T-cell (primary cell): ENCODE measurements at regions not wholly inside any gene's neighbourhood (a gene's known extent, or its start where the extent isn't known, plus 50 kb on each side); places are given as distances from the start of the nearest gene placed in this dataset.

Experiments
- ATAC-seq, 4 experiments: fragments of 200-7000 bp in 3 of 4; fragments of 150-1000 bp in 1 of 4; cut with Tn5 transposase; replicated peaks in 1 of 4; 1 replicate in 3 of 4; 2 replicates in 1 of 4; pipeline ENCODE4 v1.10.0; 2021; ENCODE audit warnings: moderate library complexity in 3 of 4, mild to moderate bottlenecking in 2 of 4, moderate number of reproducible peaks in 1 of 4
- CTCF ChIA-PET, 2 donors: fragments of 300-600 bp; sonication (Branson Sonifier 250); formaldehyde crosslinking; loops; one replicate each; lab custom pipeline; 2022; ENCODE audit warnings: antibody characterized with exemption in 2 of 2; lab: Charles Lee
- POLR2A ChIA-PET, 2 donors: fragments of 300-600 bp; sonication (Branson Sonifier 250); formaldehyde crosslinking; loops; one replicate each; lab custom pipeline; 2022; ENCODE audit warnings: antibody characterized with exemption in 2 of 2; lab: Charles Lee
- DNase-seq, 35 experiments: peaks; one replicate each; pipeline versions ENCODE4 v3.0.0 to v3.0.0-alpha.2; 2013 to 2023
- H3K27ac ChIP-seq: one replicate; pipeline ENCODE4 v1.5.1; 2013; ENCODE audit warnings: low read length
- H3K27me3 ChIP-seq, 2 experiments: replicated peaks in 1 of 2; 1 replicate in 1 of 2; 2 replicates in 1 of 2; pipeline versions ENCODE4 v1.6.1 to v1.7.0; 2013; ENCODE audit warnings: low read length in 1 of 2, mixed read lengths in 1 of 2; ENCODE audit not compliant: control insufficient read depth in 2 of 2, insufficient read depth in 2 of 2; ENCODE audit errors: extremely low read depth in 1 of 2
- H3K36me3 ChIP-seq, 2 donors: 1 replicate in 1 of 2; 2 replicates in 1 of 2; pipeline versions ENCODE4 v1.6.1 to v1.7.0; 2013; ENCODE audit warnings: low read length in 1 of 2; ENCODE audit not compliant: control insufficient read depth in 2 of 2, insufficient read depth in 1 of 2; ENCODE audit errors: extremely low read depth in 1 of 2
- H3K4me1 ChIP-seq, 2 experiments: 1 replicate in 1 of 2; 2 replicates in 1 of 2; pipeline versions ENCODE4 v1.6.1 to v1.7.0; 2013; ENCODE audit warnings: low read length in 2 of 2, mixed read lengths in 1 of 2; ENCODE audit not compliant: insufficient read depth in 2 of 2, control insufficient read depth in 1 of 2; ENCODE audit errors: extremely low read depth in 1 of 2
- H3K4me3 ChIP-seq, 2 donors: 1 replicate in 1 of 2; 2 replicates in 1 of 2; pipeline versions ENCODE4 v1.5.1 to v1.7.0; 2013; ENCODE audit warnings: mild to moderate bottlenecking in 2 of 2, low read length in 1 of 2, moderate library complexity in 1 of 2; ENCODE audit not compliant: control insufficient read depth in 1 of 2; ENCODE audit errors: extremely low read depth in 1 of 2
- H3K9me3 ChIP-seq: 2 replicates; pipeline ENCODE4 v1.7.0; 2013
- H3K27ac Mint-ChIP-seq, 2 donors: one replicate each; pipeline ENCODE4 v1.8.0; 2020 to 2021; ENCODE audit warnings: mild to moderate bottlenecking in 2 of 2, mixed read lengths in 2 of 2
- H3K27me3 Mint-ChIP-seq, 2 donors: one replicate each; pipeline ENCODE4 v1.8.0; 2021 to 2022; ENCODE audit warnings: mixed read lengths in 2 of 2
- H3K36me3 Mint-ChIP-seq: one replicate; pipeline ENCODE4 v1.8.0; 2021; ENCODE audit warnings: mixed read lengths
- H3K4me1 Mint-ChIP-seq, 3 donors: one replicate each; pipeline ENCODE4 v1.8.0; 2020 to 2022; ENCODE audit warnings: mixed read lengths in 3 of 3, mild to moderate bottlenecking in 1 of 3
- H3K4me3 Mint-ChIP-seq, 3 donors: one replicate each; pipeline ENCODE4 v1.8.0; 2020 to 2022; ENCODE audit warnings: mild to moderate bottlenecking in 3 of 3, mixed read lengths in 3 of 3, moderate library complexity in 3 of 3
- H3K9me3 Mint-ChIP-seq, 3 donors: one replicate each; pipeline ENCODE4 v1.8.0; 2020 to 2022; ENCODE audit warnings: mixed read lengths in 3 of 3
- WGBS: methylation state at CpG from one replicate; pipeline ENCODE4 v1.1.5; 2013; ENCODE audit warnings: missing lambda C conversion rate; ENCODE audit not compliant: insufficient coverage; 5-methylcytosine and 5-hydroxymethylcytosine counted together

GRCh38 chr4:101500742-101501141, 153.4 kb upstream of the PPP3CA start:
- ATAC-seq (no peak), DNase-seq (no peak)
- Mint-ChIP-seq H3K27me3 (no peaks in the 10 kb centered on the region), H3K27ac (no peak overlapping the region), H3K4me3 (no peak overlapping the region), H3K36me3 (no peaks in the 10 kb centered on the region), H3K4me1 (no peaks in the 10 kb centered on the region), H3K9me3 (no peaks in the 10 kb centered on the region)
- POLR2A ChIA-PET: interaction anchor here in 1 of 2 donors (0.6 kb wide), 1 partner anchor 376 kb away, joined by 3 read pairs; no protein-coding TSS in a partner anchor
- H3K36me3 ChIP-seq: no peaks in the 10 kb centered on the region
- H3K27me3 ChIP-seq: no peaks in the 10 kb centered on the region
- no peaks in the 10 kb centered on the region for H3K9me3 ChIP-seq
- no peak overlapping the region for H3K4me3 ChIP-seq
- CTCF ChIA-PET: no interaction called here
- no peak overlapping the region for H3K27ac ChIP-seq
- no peaks in the 10 kb centered on the region for H3K4me1 ChIP-seq

DNA sequence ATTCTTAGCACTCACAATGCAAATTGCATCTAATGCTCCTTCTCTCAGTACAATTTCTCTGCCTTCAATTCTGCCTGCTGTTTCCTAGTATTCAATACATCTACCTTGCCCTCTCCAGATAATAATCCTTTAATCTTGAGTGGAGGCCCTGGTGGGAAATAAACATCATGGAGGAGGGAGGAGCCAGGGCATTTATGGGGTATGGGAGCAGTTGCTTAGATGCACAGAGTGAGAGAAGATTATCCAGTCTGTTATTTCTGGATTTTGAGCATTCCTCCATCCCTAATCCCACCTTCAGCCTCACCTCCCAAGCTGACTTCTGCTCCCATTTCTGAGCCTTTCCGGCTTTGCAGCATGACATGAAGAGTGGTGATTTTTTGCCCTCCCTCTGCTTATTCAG, 127.9 kb upstream of the PPP3CA start:
- no peak overlapping the region for H3K4me3 Mint-ChIP-seq
- H3K27me3 Mint-ChIP-seq: peaks cover 0 to 2% of the 10 kb centered on the region in 2 donors
- Histone ChIP-seq H3K9me3 (no peaks in the 10 kb centered on the region), H3K27ac (no peak overlapping the region), H3K4me3 (no peak overlapping the region), H3K4me1 (no peaks in the 10 kb centered on the region), H3K27me3 (no peaks in the 10 kb centered on the region), H3K36me3 (no peaks in the 10 kb centered on the region)
- H3K9me3 Mint-ChIP-seq: peaks cover 0 to 10% (median 0%) of the 10 kb centered on the region in 3 donors
- no CpG with 5 or more reads among the region's 1 CpG for WGBS
- no peaks in the 10 kb centered on the region for H3K4me1 Mint-ChIP-seq
- no peak overlapping the region for H3K27ac Mint-ChIP-seq
- ChIA-PET POLR2A (no interaction called here), CTCF (no interaction called here)
- H3K36me3 Mint-ChIP-seq: no peaks in the 10 kb centered on the region
- ATAC-seq: no peak
- DNase-seq: no peak

GRCh38 chr4:101471201-101471600, 123.9 kb upstream of the PPP3CA start:
- Mint-ChIP-seq H3K36me3 (peaks cover 3% of the 10 kb centered on the region), H3K4me1 (no peaks in the 10 kb centered on the region), H3K27me3 (peaks cover 6 to 9% of the 10 kb centered on the region in 2 donors), H3K4me3 (no peak overlapping the region), H3K9me3 (peaks cover 0 to 10% (median 0%) of the 10 kb centered on the region in 3 donors), H3K27ac (no peak overlapping the region)
- H3K4me1 ChIP-seq: no peaks in the 10 kb centered on the region
- CTCF ChIA-PET: no interaction called here
- ATAC-seq (no peak), DNase-seq (no peak)
- no peak overlapping the region for H3K27ac ChIP-seq
- no peaks in the 10 kb centered on the region for H3K9me3 ChIP-seq
- no peak overlapping the region for H3K4me3 ChIP-seq
- POLR2A ChIA-PET: no interaction called here
- H3K27me3 ChIP-seq: no peaks in the 10 kb centered on the region
- H3K36me3 ChIP-seq: no peaks in the 10 kb centered on the region

DNA sequence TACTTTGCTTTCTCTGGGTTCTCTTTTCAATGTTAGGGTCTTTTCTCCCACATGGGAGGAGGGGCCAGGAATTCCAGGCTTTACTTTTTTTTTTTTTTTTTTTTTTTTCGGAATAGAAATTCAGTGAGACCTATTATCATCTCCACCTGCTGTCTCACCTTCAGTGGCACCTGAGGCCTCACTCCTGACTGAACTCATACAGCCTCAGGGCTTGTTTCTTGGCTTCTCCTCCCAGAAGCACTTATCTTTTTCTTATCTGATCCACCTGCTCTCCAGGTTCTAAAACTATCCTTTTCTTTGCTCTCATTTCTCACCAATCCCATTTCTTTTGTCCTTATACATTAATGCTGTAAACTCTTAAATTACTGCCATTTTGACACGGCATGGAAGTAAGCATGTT, 117.3 kb upstream of the PPP3CA start:
- no peak overlapping the region for H3K27ac ChIP-seq
- no peak overlapping the region for H3K27ac Mint-ChIP-seq
- no peak overlapping the region for H3K4me3 ChIP-seq
- no peaks in the 10 kb centered on the region for H3K36me3 ChIP-seq
- H3K9me3 ChIP-seq: peaks cover 2% of the 10 kb centered on the region
- H3K27me3 ChIP-seq: no peaks in the 10 kb centered on the region
- ATAC-seq: no peak
- H3K27me3 Mint-ChIP-seq: peaks cover 13 to 22% of the 10 kb centered on the region in 2 donors
- H3K4me1 ChIP-seq: no peaks in the 10 kb centered on the region
- no CpG with 5 or more reads among the region's 2 CpGs for WGBS
- no peak for DNase-seq
- peaks cover 0 to 6% (median 0%) of the 10 kb centered on the region in 3 donors for H3K9me3 Mint-ChIP-seq
- ChIA-PET POLR2A (no interaction called here), CTCF (interaction anchor here in 1 of 2 donors (0.6 kb wide), 1 partner anchor 11 kb away, joined by 4 read pairs; no protein-coding TSS in a partner anchor)
- H3K36me3 Mint-ChIP-seq: peaks cover 3% of the 10 kb centered on the region
- no peaks in the 10 kb centered on the region for H3K4me1 Mint-ChIP-seq
- H3K4me3 Mint-ChIP-seq: no peak overlapping the region

DNA sequence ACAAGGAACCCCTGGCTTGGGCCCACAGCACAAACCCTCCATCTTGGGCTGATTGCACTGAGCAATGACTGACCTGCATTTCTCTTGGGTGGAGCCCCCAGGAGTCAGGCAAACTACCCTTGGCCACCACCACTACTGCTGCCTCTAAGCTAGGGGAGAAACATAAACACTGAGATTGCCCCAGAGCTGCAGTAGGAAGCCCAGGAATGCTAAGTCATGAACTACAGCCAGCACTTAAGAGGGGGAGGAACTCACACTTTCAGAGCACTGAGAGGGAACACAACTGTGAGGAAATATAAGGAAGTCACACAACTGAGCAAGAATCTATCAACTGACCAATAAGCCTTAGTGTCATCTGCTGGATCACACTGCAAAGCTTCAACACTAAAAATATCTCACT, 111.6 kb upstream of the PPP3CA start:
- H3K27ac ChIP-seq: no peak overlapping the region
- Mint-ChIP-seq H3K4me3 (no peak overlapping the region), H3K27me3 (peaks cover 17 to 39% of the 10 kb centered on the region in 2 donors), H3K36me3 (peaks cover 4% of the 10 kb centered on the region), H3K27ac (no peak overlapping the region), H3K9me3 (peaks cover 0 to 17% (median 4%) of the 10 kb centered on the region in 3 donors), H3K4me1 (no peaks in the 10 kb centered on the region)
- H3K27me3 ChIP-seq: peaks cover 0 to 12% of the 10 kb centered on the region in 2 experiments
- H3K9me3 ChIP-seq: peaks cover 3% of the 10 kb centered on the region
- H3K4me3 ChIP-seq: no peak overlapping the region
- CTCF ChIA-PET: no interaction called here
- no peaks in the 10 kb centered on the region for H3K36me3 ChIP-seq
- POLR2A ChIA-PET: interaction anchor here in 1 of 2 donors (0.6 kb wide), 1 partner anchor 434 kb away, joined by 3 read pairs; no protein-coding TSS in a partner anchor
- no peak for ATAC-seq
- no peak for DNase-seq
- H3K4me1 ChIP-seq: no peaks in the 10 kb centered on the region

GRCh38 chr4:101458473-101458872, 111.1 kb upstream of the PPP3CA start:
- POLR2A ChIA-PET: no interaction called here
- ATAC-seq (no peak), DNase-seq (no peak)
- no peak overlapping the region for H3K27ac Mint-ChIP-seq
- Histone ChIP-seq H3K9me3 (peaks cover 3% of the 10 kb centered on the region), H3K27ac (no peak overlapping the region), H3K4me3 (no peak overlapping the region), H3K27me3 (peaks cover 0 to 12% of the 10 kb centered on the region in 2 experiments), H3K36me3 (no peaks in the 10 kb centered on the region), H3K4me1 (no peaks in the 10 kb centered on the region)
- WGBS: 80% methylated on average over 5 of the region's 5 CpGs
- peaks cover 4% of the 10 kb centered on the region for H3K36me3 Mint-ChIP-seq
- H3K4me3 Mint-ChIP-seq: no peak overlapping the region
- H3K4me1 Mint-ChIP-seq: no peaks in the 10 kb centered on the region
- peaks cover 0 to 17% (median 4%) of the 10 kb centered on the region in 3 donors for H3K9me3 Mint-ChIP-seq
- CTCF ChIA-PET: interaction anchor here in 1 of 2 donors (0.5 kb wide), 1 partner anchor 1700 kb away, joined by 4 read pairs; no protein-coding TSS in a partner anchor
- H3K27me3 Mint-ChIP-seq: peaks cover 18 to 41% of the 10 kb centered on the region in 2 donors

DNA sequence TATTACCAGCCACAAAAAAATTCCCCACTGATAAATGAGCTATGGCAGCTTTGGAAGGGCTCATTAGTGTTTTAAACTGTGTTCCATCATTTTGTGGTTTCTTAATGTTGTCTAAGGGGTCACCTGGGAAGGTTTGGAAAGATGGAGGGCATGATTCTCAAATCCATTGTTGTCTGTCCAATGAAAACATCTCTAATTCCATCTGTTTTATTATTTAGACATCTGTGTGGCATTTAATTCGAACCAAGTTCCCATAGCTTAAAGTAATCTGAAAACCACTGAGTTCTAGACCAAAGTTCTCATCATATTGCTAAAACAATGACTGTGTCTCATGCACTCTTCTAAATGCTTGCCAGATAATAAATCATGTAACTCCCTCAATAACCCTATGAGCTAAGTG, 103.8 kb upstream of the PPP3CA start:
- Mint-ChIP-seq H3K36me3 (no peaks in the 10 kb centered on the region), H3K4me3 (no peak overlapping the region), H3K27me3 (peaks cover 7 to 35% of the 10 kb centered on the region in 2 donors), H3K4me1 (no peaks in the 10 kb centered on the region), H3K27ac (no peak overlapping the region), H3K9me3 (peaks cover 0 to 6% (median 4%) of the 10 kb centered on the region in 3 donors)
- no peak for DNase-seq
- H3K4me3 ChIP-seq: no peak overlapping the region
- peaks cover 0 to 2% of the 10 kb centered on the region in 2 experiments for H3K27me3 ChIP-seq
- ChIA-PET POLR2A (no interaction called here), CTCF (no interaction called here)
- no peaks in the 10 kb centered on the region for H3K9me3 ChIP-seq
- ATAC-seq: no peak
- WGBS: no CpG with 5 or more reads among the region's 1 CpG
- no peak overlapping the region for H3K27ac ChIP-seq
- H3K36me3 ChIP-seq: no peaks in the 10 kb centered on the region
- H3K4me1 ChIP-seq: no peaks in the 10 kb centered on the region
